ENCODE measurements at regions not wholly inside any gene's neighbourhood (a gene's known extent, or its start where the extent isn't known, plus 50 kb on each side); places are given as distances from the start of the nearest gene placed in this dataset.
"Not testable (repeated sequence)": the region's sequence is repeated elsewhere in the genome, so short reads cannot be mapped to it uniquely, and the experiment has no call there.

DNA sequence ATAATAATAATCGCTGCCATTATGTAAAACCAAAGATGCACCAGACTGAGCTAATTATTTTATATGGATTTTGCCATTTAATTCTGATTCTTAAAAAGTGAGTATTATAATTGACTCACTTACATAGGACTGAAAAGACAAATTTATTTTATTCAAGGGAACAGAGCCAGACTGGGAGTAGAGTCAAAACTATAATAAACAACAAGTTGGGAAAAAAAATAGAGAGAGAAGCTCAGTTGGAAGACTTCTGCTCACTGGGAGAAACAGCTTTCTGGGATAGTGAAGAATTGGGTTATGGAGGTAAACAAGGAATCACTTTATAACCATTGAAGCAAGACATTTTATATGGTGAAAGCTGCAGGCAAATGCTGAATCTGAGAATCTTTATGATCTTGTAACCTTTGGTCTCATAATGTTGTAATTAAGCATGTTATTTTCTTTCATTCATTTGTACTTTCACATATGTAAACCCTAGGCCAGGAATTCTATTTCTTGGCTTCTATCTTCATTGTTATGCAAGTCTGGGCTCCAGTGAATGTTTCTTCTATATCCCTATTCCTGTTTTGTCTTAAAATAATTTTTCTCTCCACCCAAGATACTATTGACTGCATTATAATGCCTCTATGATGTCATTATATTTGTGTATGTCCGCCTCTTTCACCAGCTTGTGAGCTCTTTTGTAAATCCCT, 725.3 kb upstream of the CCDC179 start:
- H3K4me1 ChIP-seq (ENCODE audit: insufficient read depth, low read length) = no peaks in the 10 kb centered on the region; the same call in 1 of the 2 replicates
- no peak overlapping the region for H3K9ac ChIP-seq (ENCODE audit: low read depth, low read length)
- H3K9me3 ChIP-seq (ENCODE audit: insufficient read depth, low read depth, low read length) = peaks cover 3% of the 10 kb centered on the region; the same call in 1 of the 2 replicates
- H3K4me3 ChIP-seq (ENCODE audit: low read length) = no peak overlapping the region
- H3K36me3 ChIP-seq (ENCODE audit: insufficient read depth, low read depth, low read length) = no peaks in the 10 kb centered on the region
- no peak overlapping the region for H3K27ac ChIP-seq (ENCODE audit: low read length)
- H3K27me3 ChIP-seq (ENCODE audit: insufficient read depth, low read length) = no peaks in the 10 kb centered on the region

DNA sequence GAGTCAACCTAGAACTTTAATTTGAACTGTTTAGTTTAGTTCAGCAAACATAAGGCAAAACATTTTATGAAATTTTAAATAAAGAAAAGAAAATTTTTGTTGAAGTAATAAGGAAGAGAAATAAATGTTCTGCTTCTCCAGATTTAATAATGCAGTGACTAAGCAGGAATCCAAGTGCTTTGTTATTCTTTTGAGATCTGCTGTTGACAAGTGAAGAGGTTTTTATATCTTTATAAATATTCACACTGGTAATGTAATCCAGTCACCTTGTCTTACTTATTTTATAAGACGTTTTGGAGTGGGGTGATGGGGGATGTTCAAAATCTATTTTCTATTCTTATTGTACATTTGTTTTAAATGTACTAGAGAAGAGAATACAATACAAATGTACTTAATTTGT, 725.9 kb upstream of the CCDC179 start:
- no peak overlapping the region for H3K27ac ChIP-seq (ENCODE audit: low read length)
- no peaks in the 10 kb centered on the region for H3K36me3 ChIP-seq (ENCODE audit: insufficient read depth, low read depth, low read length)
- H3K9ac ChIP-seq (ENCODE audit: low read depth, low read length) = no peak overlapping the region
- H3K27me3 ChIP-seq (ENCODE audit: insufficient read depth, low read length) = no peaks in the 10 kb centered on the region
- peaks cover 3% of the 10 kb centered on the region; the same call in 1 of the 2 replicates for H3K9me3 ChIP-seq (ENCODE audit: insufficient read depth, low read depth, low read length)
- H3K4me1 ChIP-seq (ENCODE audit: insufficient read depth, low read length) = no peaks in the 10 kb centered on the region; the same call in 1 of the 2 replicates
- H3K4me3 ChIP-seq (ENCODE audit: low read length) = no peak overlapping the region

DNA sequence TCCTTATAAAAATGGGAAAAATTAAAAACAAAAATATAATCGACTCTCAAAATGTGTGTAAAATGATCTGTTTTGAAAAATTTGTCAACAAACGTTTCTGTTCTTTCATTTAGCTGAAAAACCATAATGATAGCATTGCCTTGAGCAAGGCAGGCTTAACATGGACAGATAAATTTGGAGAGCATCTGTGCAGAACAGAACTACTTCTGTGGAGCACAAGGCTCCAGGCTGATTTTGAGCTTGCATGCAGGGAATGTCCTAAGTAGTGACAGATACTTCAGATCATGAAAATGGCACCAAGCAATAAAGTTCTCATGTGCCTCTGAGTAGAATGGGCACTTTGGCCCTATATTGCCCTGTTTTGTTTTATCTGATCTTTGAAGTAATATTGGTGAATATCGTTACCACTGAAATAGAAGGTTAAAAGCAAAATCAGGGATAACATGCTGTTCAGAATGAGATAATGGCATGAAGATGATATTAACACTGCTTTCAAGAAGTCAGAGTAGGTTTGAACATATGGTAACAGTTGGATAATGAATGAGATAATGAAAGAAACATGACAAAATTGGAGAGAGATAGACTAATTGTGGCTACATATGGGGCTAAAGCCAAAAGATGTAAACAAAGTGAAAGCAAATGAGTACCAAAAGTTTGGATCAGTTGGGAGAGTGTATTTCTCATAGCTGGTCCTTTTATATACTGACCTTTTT, 730.5 kb upstream of the CCDC179 start:
- Histone ChIP-seq H3K9ac (ENCODE audit: low read depth, low read length) (no peak overlapping the region), H3K27ac (ENCODE audit: low read length) (no peak overlapping the region), H3K9me3 (ENCODE audit: insufficient read depth, low read depth, low read length) (peaks cover 3% of the 10 kb centered on the region; the same call in 1 of the 2 replicates), H3K27me3 (ENCODE audit: insufficient read depth, low read length) (no peaks in the 10 kb centered on the region), H3K4me1 (ENCODE audit: insufficient read depth, low read length) (no peaks in the 10 kb centered on the region; the same call in 1 of the 2 replicates), H3K4me3 (ENCODE audit: low read length) (no peak overlapping the region), H3K36me3 (ENCODE audit: insufficient read depth, low read depth, low read length) (no peaks in the 10 kb centered on the region)

DNA sequence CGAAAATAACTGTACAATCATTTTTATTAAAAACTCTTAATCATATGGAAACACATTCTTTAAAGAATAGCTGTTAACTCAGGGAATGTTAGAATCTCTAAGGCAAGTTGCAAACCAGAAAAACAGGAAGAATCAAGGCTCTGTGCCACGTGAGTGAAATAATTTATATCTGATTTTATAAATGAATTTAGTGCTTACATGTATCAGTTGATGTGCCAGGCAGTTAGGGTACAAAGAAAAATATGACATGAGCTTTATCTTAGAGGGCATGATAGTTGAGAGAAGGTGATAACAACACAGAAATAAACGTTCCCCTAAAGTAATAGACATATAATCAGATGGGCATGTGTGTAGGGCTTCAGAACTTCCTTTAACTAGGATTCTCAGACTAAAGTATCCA, 734.5 kb upstream of the CCDC179 start:
- no peak overlapping the region for H3K4me3 ChIP-seq (ENCODE audit: low read length)
- H3K27ac ChIP-seq (ENCODE audit: low read length) = no peak overlapping the region
- no peak overlapping the region for H3K9ac ChIP-seq (ENCODE audit: low read depth, low read length)
- H3K36me3 ChIP-seq (ENCODE audit: insufficient read depth, low read depth, low read length) = no peaks in the 10 kb centered on the region
- H3K27me3 ChIP-seq (ENCODE audit: insufficient read depth, low read length) = no peaks in the 10 kb centered on the region
- H3K9me3 ChIP-seq (ENCODE audit: insufficient read depth, low read depth, low read length) = no peaks in the 10 kb centered on the region
- H3K4me1 ChIP-seq (ENCODE audit: insufficient read depth, low read length) = no peaks in the 10 kb centered on the region

DNA sequence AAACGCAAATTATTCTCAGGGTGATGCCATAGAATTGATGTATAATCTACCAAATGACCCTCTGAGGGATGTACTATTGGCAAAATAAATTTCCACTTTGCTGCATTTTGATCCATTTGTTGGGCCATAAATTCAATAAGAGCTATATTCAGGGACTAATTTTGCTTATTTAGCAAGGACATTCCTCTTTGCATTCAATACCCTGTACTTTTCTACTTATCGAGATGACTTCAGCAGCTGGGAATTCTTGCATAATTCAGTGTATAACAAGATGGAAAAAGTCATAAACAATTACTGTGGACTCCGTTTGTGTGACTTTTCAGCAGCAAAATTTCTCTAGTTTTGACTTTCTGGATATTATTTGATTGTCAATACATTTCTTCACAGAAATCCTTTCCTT, 744.7 kb upstream of the CCDC179 start:
- Histone ChIP-seq H3K4me3 (ENCODE audit: low read length) (no peak overlapping the region), H3K9me3 (ENCODE audit: insufficient read depth, low read depth, low read length) (no peaks in the 10 kb centered on the region), H3K27ac (ENCODE audit: low read length) (no peak overlapping the region), H3K4me1 (ENCODE audit: insufficient read depth, low read length) (no peaks in the 10 kb centered on the region), H3K36me3 (ENCODE audit: insufficient read depth, low read depth, low read length) (no peaks in the 10 kb centered on the region), H3K9ac (ENCODE audit: low read depth, low read length) (no peak overlapping the region), H3K27me3 (ENCODE audit: insufficient read depth, low read length) (no peaks in the 10 kb centered on the region)

DNA sequence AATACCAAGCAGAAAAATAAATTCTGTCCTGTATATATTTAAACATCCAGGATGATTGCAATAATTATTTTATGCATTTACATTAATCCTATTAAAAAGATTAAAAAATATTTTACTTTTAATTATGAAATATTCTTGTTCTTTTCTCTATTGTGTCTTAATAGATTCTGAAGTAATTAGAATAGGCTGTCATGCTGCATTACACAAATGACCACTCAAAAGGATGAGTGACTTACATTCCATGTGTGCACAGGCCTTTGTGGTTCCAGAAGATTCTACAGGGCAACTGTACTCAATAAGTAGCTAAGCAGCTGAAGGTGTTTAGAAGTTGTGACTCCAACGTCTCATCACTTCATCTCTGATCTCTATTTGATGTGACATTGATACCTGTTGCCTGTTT, 745.9 kb upstream of the CCDC179 start:
- no peaks in the 10 kb centered on the region for H3K36me3 ChIP-seq (ENCODE audit: insufficient read depth, low read depth, low read length)
- no peaks in the 10 kb centered on the region for H3K9me3 ChIP-seq (ENCODE audit: insufficient read depth, low read depth, low read length)
- no peak overlapping the region for H3K4me3 ChIP-seq (ENCODE audit: low read length)
- no peak overlapping the region for H3K9ac ChIP-seq (ENCODE audit: low read depth, low read length)
- H3K27me3 ChIP-seq (ENCODE audit: insufficient read depth, low read length) = no peaks in the 10 kb centered on the region
- no peak overlapping the region for H3K27ac ChIP-seq (ENCODE audit: low read length)
- no peaks in the 10 kb centered on the region for H3K4me1 ChIP-seq (ENCODE audit: insufficient read depth, low read length)

DNA sequence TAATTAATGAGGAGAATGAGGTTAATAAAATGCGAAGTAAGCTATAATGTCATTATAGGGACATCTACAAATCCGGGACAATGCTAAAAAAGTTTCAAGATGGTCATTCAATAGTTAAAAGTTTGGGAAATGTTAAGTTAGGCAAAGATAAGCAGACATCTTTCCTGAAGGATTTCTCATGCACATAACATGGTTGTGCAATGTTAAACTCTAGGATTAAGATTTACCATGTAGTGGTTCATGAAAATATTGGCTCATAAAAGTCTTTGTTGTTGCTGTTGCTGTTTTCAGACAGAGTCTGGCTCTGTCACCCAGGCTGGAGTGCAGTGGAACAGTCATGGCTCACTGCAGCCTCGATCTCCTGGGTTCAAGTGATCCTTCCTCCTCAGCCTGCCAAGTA, 751.5 kb upstream of the CCDC179 start:
- Histone ChIP-seq H3K4me1 (ENCODE audit: insufficient read depth, low read length) (no peaks in the 10 kb centered on the region), H3K9ac (ENCODE audit: low read depth, low read length) (no peak overlapping the region), H3K9me3 (ENCODE audit: insufficient read depth, low read depth, low read length) (no peaks in the 10 kb centered on the region), H3K36me3 (ENCODE audit: insufficient read depth, low read depth, low read length) (no peaks in the 10 kb centered on the region), H3K4me3 (ENCODE audit: low read length) (no peak overlapping the region), H3K27me3 (ENCODE audit: insufficient read depth, low read length) (no peaks in the 10 kb centered on the region), H3K27ac (ENCODE audit: low read length) (no peak overlapping the region)

DNA sequence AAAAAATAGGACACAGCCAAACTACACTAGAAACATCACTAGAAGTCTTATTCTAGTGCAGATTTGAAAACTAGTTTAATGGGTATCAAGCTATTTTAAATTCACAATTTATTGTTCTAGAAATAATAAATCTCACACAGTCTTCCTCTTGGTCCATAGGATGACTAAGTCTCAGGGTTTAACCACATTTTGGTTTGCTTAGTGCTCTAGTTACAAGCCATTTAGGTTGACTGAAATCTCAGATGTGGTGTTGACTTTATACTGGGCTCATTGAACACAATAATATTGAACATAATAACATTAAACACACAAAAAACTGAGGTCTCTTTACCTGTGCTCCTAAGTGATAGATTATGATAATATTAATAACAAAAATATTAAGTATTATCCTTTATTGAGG, 760.3 kb upstream of the CCDC179 start:
- H3K4me3 ChIP-seq (ENCODE audit: low read length) = no peak overlapping the region
- H3K27ac ChIP-seq (ENCODE audit: low read length) = no peak overlapping the region
- no peaks in the 10 kb centered on the region for H3K27me3 ChIP-seq (ENCODE audit: insufficient read depth, low read length)
- H3K36me3 ChIP-seq (ENCODE audit: insufficient read depth, low read depth, low read length) = no peaks in the 10 kb centered on the region
- no peaks in the 10 kb centered on the region for H3K4me1 ChIP-seq (ENCODE audit: insufficient read depth, low read length)
- no peak overlapping the region for H3K9ac ChIP-seq (ENCODE audit: low read depth, low read length)
- H3K9me3 ChIP-seq (ENCODE audit: insufficient read depth, low read depth, low read length) = no peaks in the 10 kb centered on the region

DNA sequence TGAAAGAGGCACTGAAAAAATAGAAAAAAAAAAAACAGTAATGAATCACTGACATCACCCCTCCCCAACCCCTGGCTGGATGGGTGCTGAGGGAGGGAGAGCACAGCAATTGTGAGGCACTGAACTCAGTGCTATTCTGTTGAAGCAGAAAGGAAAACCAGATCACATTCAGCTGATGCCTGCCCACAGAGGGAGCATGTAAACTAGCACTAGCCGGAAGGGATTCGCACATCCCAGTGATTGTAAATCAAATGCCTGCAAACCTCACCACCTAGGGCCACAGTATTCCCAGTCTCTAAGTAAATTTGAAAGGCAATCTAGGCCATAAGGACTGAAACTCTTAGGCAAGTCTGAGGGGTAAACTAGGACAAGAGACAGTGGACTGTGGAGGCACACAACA, 772.0 kb upstream of the CCDC179 start:
- Histone ChIP-seq H3K9ac (ENCODE audit: low read depth, low read length) (no peak overlapping the region), H3K4me3 (ENCODE audit: low read length) (no peak overlapping the region), H3K27ac (ENCODE audit: low read length) (no peak overlapping the region), H3K27me3 (ENCODE audit: insufficient read depth, low read length) (no peaks in the 10 kb centered on the region), H3K9me3 (ENCODE audit: insufficient read depth, low read depth, low read length) (no peaks in the 10 kb centered on the region), H3K4me1 (ENCODE audit: insufficient read depth, low read length) (no peaks in the 10 kb centered on the region), H3K36me3 (ENCODE audit: insufficient read depth, low read depth, low read length) (no peaks in the 10 kb centered on the region)

DNA sequence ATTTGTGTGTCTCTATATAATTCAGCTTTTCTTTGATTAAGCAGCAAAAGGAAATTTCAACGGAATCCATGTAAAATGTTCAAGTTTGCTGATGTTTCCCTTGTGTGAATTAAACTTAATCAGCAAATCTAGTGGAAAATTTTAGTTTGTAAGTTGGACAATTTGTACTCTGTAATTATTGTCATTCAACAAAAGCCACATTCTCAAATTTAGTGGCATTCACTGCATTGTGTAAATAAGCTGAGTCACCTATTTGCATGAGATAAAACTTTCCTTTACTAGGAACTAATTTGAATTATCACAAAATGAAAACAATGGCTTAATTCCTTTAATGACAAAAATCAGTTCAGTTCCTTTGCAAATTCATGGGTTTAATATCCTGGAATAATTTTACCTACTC, 784.2 kb upstream of the CCDC179 start:
- peaks cover 11% of the 10 kb centered on the region; the same call in 1 of the 2 replicates for H3K4me1 ChIP-seq (ENCODE audit: insufficient read depth, low read length)
- no peak overlapping the region for H3K9ac ChIP-seq (ENCODE audit: low read depth, low read length)
- H3K9me3 ChIP-seq (ENCODE audit: insufficient read depth, low read depth, low read length) = no peaks in the 10 kb centered on the region
- H3K27me3 ChIP-seq (ENCODE audit: insufficient read depth, low read length) = no peaks in the 10 kb centered on the region
- H3K36me3 ChIP-seq (ENCODE audit: insufficient read depth, low read depth, low read length) = no peaks in the 10 kb centered on the region
- H3K4me3 ChIP-seq (ENCODE audit: low read length) = no peak overlapping the region
- H3K27ac ChIP-seq (ENCODE audit: low read length) = no peak overlapping the region

DNA sequence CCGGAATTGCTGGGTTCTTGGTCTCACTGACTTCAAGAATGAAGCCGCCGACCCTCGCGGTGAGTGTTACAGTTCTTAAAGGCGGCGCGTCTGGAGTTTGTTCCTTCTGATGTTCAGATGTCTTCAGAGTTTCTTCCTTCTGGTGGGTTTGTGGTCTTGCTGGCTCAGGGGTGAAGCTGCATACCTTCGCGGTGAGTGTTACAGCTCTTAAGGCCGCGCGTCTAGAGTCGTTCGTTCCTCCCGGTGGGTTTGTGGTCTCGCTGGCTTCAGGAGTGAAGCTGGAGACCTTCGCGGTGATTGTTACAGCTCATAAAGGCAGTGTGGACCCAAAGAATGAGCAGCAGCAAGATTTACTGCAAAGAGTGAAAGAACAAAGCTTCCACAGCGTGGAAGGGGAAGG, 792.1 kb upstream of the CCDC179 start:
- H3K9ac ChIP-seq (ENCODE audit: low read depth, low read length); H3K27ac ChIP-seq (ENCODE audit: low read length); H3K4me1 ChIP-seq (ENCODE audit: insufficient read depth, low read length); H3K9me3 ChIP-seq (ENCODE audit: insufficient read depth, low read depth, low read length); H3K36me3 ChIP-seq (ENCODE audit: insufficient read depth, low read depth, low read length); H3K27me3 ChIP-seq (ENCODE audit: insufficient read depth, low read length); H3K4me3 ChIP-seq (ENCODE audit: low read length): not testable (repeated sequence)

DNA sequence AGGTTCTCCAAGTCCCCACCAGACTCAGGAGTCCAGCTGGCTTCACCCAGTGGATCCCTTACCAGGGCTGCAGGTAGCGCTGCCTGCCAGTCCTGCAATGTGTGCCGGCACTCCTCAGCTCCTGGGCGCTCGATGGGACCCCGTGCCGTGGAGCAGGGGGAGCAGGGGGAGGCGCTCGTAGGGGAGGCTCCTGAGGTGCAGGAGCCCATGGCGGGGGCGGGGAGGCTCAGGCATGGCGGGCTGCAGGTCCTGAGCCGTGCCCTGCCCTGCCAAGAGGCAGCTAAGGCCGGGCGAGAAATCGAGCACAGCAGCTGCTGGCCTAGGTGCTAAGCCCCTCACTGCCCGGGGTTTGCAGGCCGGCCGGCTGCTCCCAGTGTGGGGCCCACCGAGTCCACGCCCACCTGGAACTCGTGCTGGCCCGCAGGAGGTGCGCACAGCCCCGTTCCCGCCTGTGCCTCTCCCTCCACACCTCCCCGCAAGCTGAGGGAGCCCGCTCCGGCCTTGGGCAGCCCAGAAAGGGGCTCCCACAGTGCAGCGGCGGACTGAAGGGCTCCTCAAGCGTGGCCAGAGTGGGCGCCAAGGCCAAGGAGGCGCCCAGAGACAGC, 792.9 kb upstream of the CCDC179 start:
- H3K9ac ChIP-seq (ENCODE audit: low read depth, low read length) = no peak overlapping the region
- no peaks in the 10 kb centered on the region for H3K27me3 ChIP-seq (ENCODE audit: insufficient read depth, low read length)
- no peaks in the 10 kb centered on the region for H3K4me1 ChIP-seq (ENCODE audit: insufficient read depth, low read length)
- H3K27ac ChIP-seq (ENCODE audit: low read length) = no peak overlapping the region
- H3K9me3 ChIP-seq (ENCODE audit: insufficient read depth, low read depth, low read length) = no peaks in the 10 kb centered on the region
- H3K36me3 ChIP-seq (ENCODE audit: insufficient read depth, low read depth, low read length) = no peaks in the 10 kb centered on the region
- H3K4me3 ChIP-seq (ENCODE audit: low read length) = no peak overlapping the region
